ENCODE measurements at regions not wholly inside any gene's neighbourhood (a gene's known extent, or its start where the extent isn't known, plus 50 kb on each side); places are given as distances from the start of the nearest gene placed in this dataset.

DNA sequence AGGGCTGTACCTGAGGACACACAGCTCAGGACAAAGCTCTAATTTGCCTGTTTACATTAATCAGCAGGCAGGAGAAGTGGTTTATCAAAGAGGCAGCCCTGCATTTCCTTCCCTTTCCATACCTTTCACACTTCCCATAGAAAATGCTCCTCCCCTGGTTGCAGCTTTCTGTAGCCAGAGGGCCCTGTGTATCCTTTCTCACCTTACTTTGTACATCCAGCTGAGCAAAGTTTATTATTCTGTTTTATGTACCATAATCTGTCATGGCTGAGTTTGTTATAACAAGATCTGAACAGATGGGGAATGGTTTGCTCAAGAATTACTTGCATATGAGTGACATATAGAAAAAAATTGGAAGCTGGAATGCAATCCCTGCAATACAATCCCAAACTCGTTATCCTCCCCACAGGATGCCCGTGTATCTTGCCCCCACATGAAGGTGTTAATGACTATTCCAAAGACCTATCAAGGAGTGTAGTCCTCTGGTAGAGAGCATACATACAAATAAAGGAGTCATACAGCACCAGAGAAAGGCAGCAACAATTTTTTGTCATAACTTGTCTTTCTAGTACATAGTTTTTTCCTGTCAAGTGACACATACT is 1025.8 kb upstream of the KLHL29 start:
- Histone ChIP-seq H3K9me3 (ENCODE audit: control insufficient read depth, insufficient read depth, low read length) (no peaks in the 10 kb centered on the region), H3K27ac (ENCODE audit: low read length) (no peak overlapping the region), H3K4me1 (ENCODE audit: control insufficient read depth, insufficient read depth, low read length) (peaks cover 1% of the 10 kb centered on the region; the same call in 1 of the 2 replicates), H3K36me3 (ENCODE audit: control insufficient read depth, insufficient read depth, low read length) (no peaks in the 10 kb centered on the region), H3K27me3 (ENCODE audit: control insufficient read depth, insufficient read depth, low read length) (no peaks in the 10 kb centered on the region), H3K4me3 (ENCODE audit: low read length) (no peak overlapping the region)
- DNase-seq (ENCODE audit: low read depth, low spot score), result no peak
- no CpG with 5 or more reads among the region's 2 CpGs for WGBS (ENCODE audit: insufficient coverage, insufficient read length)

DNA sequence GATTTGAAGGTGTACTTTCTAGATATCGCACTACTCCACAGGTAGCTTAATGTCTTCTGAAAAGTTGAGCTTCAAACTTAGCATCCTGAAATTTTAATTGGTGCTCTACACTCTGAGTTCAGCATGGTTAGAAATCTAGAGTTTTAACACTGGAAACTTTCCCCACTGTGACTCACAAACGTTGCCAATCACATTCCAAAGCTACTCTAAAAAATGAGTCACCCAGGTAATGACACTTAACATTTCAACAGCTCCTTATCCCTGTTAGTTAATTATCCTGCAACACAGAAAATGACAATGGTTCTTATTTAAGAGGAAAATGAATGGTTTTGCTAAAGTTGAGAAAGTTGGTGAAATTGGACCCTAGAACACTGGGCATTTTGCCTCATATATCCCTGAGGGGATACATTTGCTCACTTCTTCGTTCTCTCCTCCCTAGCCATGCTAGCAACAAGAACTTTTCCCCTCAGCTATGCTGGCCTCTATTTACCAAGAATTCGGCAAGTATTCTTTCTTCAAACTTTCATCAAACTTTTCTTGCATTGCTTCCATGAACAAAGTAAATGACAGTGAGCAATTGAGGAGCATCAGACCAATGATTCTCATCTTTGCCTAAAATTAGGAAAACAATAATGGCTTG is 1024.1 kb upstream of the KLHL29 start:
- whole genome bisulfite sequencing (ENCODE audit: insufficient coverage, insufficient read length), result no CpG with 5 or more reads among the region's 4 CpGs
- DNase-seq (ENCODE audit: low read depth, low spot score), result no peak
- H3K27me3 ChIP-seq (ENCODE audit: control insufficient read depth, insufficient read depth, low read length), result no peaks in the 10 kb centered on the region
- peaks cover 1% of the 10 kb centered on the region; the same call in 1 of the 2 replicates for H3K4me1 ChIP-seq (ENCODE audit: control insufficient read depth, insufficient read depth, low read length)
- no peaks in the 10 kb centered on the region for H3K9me3 ChIP-seq (ENCODE audit: control insufficient read depth, insufficient read depth, low read length)
- H3K27ac ChIP-seq (ENCODE audit: low read length), result no peak overlapping the region
- H3K4me3 ChIP-seq (ENCODE audit: low read length), result no peak overlapping the region
- no peaks in the 10 kb centered on the region for H3K36me3 ChIP-seq (ENCODE audit: control insufficient read depth, insufficient read depth, low read length)

DNA sequence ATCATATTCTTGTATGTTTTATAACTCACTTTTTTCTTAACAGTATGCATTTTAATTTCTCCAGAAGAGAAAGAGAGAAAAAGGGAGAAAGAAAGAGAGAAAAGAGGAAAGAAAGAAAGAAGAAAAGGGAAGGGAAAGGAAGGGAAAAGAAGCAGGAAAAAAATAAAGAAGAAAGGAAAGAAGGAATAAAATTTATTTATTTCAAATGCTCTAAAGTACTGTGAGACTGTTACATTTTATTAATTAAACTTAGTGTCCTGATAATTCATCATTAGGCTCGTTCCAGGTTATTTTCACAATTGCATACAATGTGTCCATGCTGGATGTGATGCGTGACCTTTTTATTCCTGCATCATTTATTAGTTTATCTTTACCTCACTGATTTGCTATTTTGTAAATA is 1023.4 kb upstream of the KLHL29 start:
- H3K27me3 ChIP-seq (ENCODE audit: control insufficient read depth, insufficient read depth, low read length), result no peaks in the 10 kb centered on the region
- H3K4me1 ChIP-seq (ENCODE audit: control insufficient read depth, insufficient read depth, low read length), result peaks cover 1% of the 10 kb centered on the region; the same call in 1 of the 2 replicates
- no CpG with 5 or more reads among the region's 2 CpGs for WGBS (ENCODE audit: insufficient coverage, insufficient read length)
- DNase-seq (ENCODE audit: low read depth, low spot score), result no peak
- no peaks in the 10 kb centered on the region for H3K36me3 ChIP-seq (ENCODE audit: control insufficient read depth, insufficient read depth, low read length)
- H3K9me3 ChIP-seq (ENCODE audit: control insufficient read depth, insufficient read depth, low read length), result no peaks in the 10 kb centered on the region
- H3K4me3 ChIP-seq (ENCODE audit: low read length), result no peak overlapping the region
- no peak overlapping the region for H3K27ac ChIP-seq (ENCODE audit: low read length)

GRCh38 chr2:22375096-22375495 is 1009.9 kb upstream of the KLHL29 start:
- WGBS (ENCODE audit: insufficient coverage, insufficient read length), result no CpG with 5 or more reads among the region's 1 CpG
- no peaks in the 10 kb centered on the region for H3K36me3 ChIP-seq (ENCODE audit: control insufficient read depth, insufficient read depth, low read length)
- peak; percentile 20 for DNase-seq (ENCODE audit: low read depth, low spot score)
- no peaks in the 10 kb centered on the region for H3K9me3 ChIP-seq (ENCODE audit: control insufficient read depth, insufficient read depth, low read length)
- H3K27me3 ChIP-seq (ENCODE audit: control insufficient read depth, insufficient read depth, low read length), result no peaks in the 10 kb centered on the region
- H3K4me3 ChIP-seq (ENCODE audit: low read length), result no peak overlapping the region
- H3K27ac ChIP-seq (ENCODE audit: low read length), result no peak overlapping the region
- no peaks in the 10 kb centered on the region for H3K4me1 ChIP-seq (ENCODE audit: control insufficient read depth, insufficient read depth, low read length)

DNA sequence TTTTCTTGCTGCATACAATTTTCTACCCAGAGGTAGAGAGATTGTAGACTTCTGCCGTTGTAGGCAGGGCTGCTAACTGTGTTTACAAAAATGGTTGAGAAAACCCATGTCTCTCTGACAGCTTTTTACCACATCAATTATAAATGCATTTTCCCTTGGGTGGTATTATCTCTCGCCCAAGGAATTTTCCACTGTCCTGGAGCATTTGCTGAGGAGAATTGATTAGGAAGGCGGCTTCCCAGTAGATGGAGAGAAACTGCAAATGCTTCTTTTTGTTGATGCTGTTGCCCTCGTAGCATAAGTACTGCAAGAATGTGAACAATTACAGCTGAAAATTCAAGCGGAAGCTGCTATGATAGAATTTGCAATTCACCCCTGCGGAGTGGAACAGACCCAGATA is 1007.7 kb upstream of the KLHL29 start:
- no peak for DNase-seq (ENCODE audit: low read depth, low spot score)
- WGBS (ENCODE audit: insufficient coverage, insufficient read length), result no CpG with 5 or more reads among the region's 6 CpGs

GRCh38 chr2:22382479-22383169 is 1002.4 kb upstream of the KLHL29 start:
- Histone ChIP-seq H3K27ac (ENCODE audit: low read length) (no peak overlapping the region), H3K9me3 (ENCODE audit: control insufficient read depth, insufficient read depth, low read length) (no peaks in the 10 kb centered on the region), H3K36me3 (ENCODE audit: control insufficient read depth, insufficient read depth, low read length) (no peaks in the 10 kb centered on the region), H3K4me1 (ENCODE audit: control insufficient read depth, insufficient read depth, low read length) (peaks cover 2% of the 10 kb centered on the region; the same call in 1 of the 2 replicates), H3K4me3 (ENCODE audit: low read length) (no peak overlapping the region), H3K27me3 (ENCODE audit: control insufficient read depth, insufficient read depth, low read length) (no peaks in the 10 kb centered on the region)
- no CpG with 5 or more reads among the region's 11 CpGs for WGBS (ENCODE audit: insufficient coverage, insufficient read length)
- no peak for DNase-seq (ENCODE audit: low read depth, low spot score)

More for the DNA sequence above, 1007.7 kb upstream of the KLHL29 start:
- no peaks in the 10 kb centered on the region for H3K27me3 ChIP-seq (ENCODE audit: control insufficient read depth, insufficient read depth, low read length)
- no peak overlapping the region for H3K27ac ChIP-seq (ENCODE audit: low read length)
- H3K36me3 ChIP-seq (ENCODE audit: control insufficient read depth, insufficient read depth, low read length), result no peaks in the 10 kb centered on the region
- no peak overlapping the region for H3K4me3 ChIP-seq (ENCODE audit: low read length)
- no peaks in the 10 kb centered on the region for H3K9me3 ChIP-seq (ENCODE audit: control insufficient read depth, insufficient read depth, low read length)
- H3K4me1 ChIP-seq (ENCODE audit: control insufficient read depth, insufficient read depth, low read length), result no peaks in the 10 kb centered on the region

- no peak overlapping the region for H3K4me3 ChIP-seq (ENCODE audit: low read length)
- no peaks in the 10 kb centered on the region for H3K27me3 ChIP-seq (ENCODE audit: control insufficient read depth, insufficient read depth, low read length)
- H3K9me3 ChIP-seq (ENCODE audit: control insufficient read depth, insufficient read depth, low read length), result no peaks in the 10 kb centered on the region
- no peak for DNase-seq (ENCODE audit: low read depth, low spot score)
- H3K4me1 ChIP-seq (ENCODE audit: control insufficient read depth, insufficient read depth, low read length), result no peaks in the 10 kb centered on the region
- H3K27ac ChIP-seq (ENCODE audit: low read length), result no peak overlapping the region
- H3K36me3 ChIP-seq (ENCODE audit: control insufficient read depth, insufficient read depth, low read length), result no peaks in the 10 kb centered on the region
- no CpG with 5 or more reads among the region's 2 CpGs for WGBS (ENCODE audit: insufficient coverage, insufficient read length)
Observed at GRCh38 chr2:22397847-22398246, 987.1 kb upstream of the KLHL29 start.

DNA sequence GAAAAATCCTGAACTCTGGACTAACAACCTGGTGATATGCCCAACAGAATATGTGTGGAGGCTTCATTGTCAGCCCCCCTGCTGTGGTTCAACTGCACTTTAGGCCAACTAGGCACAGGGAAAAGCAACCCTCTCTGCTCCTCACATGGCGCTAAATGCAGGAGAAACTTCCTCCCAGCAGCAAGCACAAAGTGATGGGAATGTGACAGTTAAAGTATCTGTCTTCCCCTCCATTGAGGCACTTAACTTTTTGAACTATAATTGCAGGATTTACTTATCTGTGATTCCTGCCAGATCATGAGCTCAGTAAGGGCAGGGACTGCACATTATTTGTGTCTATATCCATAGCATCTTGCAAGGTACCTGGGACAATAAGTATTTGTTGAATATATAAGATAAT is 981.2 kb upstream of the KLHL29 start:
- no peak for DNase-seq (ENCODE audit: low read depth, low spot score)
- Histone ChIP-seq H3K36me3 (ENCODE audit: control insufficient read depth, insufficient read depth, low read length) (no peaks in the 10 kb centered on the region), H3K4me3 (ENCODE audit: low read length) (no peak overlapping the region), H3K9me3 (ENCODE audit: control insufficient read depth, insufficient read depth, low read length) (no peaks in the 10 kb centered on the region), H3K27me3 (ENCODE audit: control insufficient read depth, insufficient read depth, low read length) (no peaks in the 10 kb centered on the region), H3K4me1 (ENCODE audit: control insufficient read depth, insufficient read depth, low read length) (no peaks in the 10 kb centered on the region), H3K27ac (ENCODE audit: low read length) (no peak overlapping the region)
- no CpG with 5 or more reads among the region's 1 CpG for WGBS (ENCODE audit: insufficient coverage, insufficient read length)

GRCh38 chr2:22406625-22407024 is 978.4 kb upstream of the KLHL29 start:
- no peak overlapping the region for H3K27ac ChIP-seq (ENCODE audit: low read length)
- no CpG with 5 or more reads among the region's 2 CpGs for WGBS (ENCODE audit: insufficient coverage, insufficient read length)
- H3K4me1 ChIP-seq (ENCODE audit: control insufficient read depth, insufficient read depth, low read length), result no peaks in the 10 kb centered on the region
- H3K27me3 ChIP-seq (ENCODE audit: control insufficient read depth, insufficient read depth, low read length), result no peaks in the 10 kb centered on the region
- no peak overlapping the region for H3K4me3 ChIP-seq (ENCODE audit: low read length)
- no peak for DNase-seq (ENCODE audit: low read depth, low spot score)
- no peaks in the 10 kb centered on the region for H3K9me3 ChIP-seq (ENCODE audit: control insufficient read depth, insufficient read depth, low read length)
- no peaks in the 10 kb centered on the region for H3K36me3 ChIP-seq (ENCODE audit: control insufficient read depth, insufficient read depth, low read length)

GRCh38 chr2:22420076-22420475 is 964.9 kb upstream of the KLHL29 start:
- Histone ChIP-seq H3K9me3 (ENCODE audit: control insufficient read depth, insufficient read depth, low read length) (no peaks in the 10 kb centered on the region), H3K27ac (ENCODE audit: low read length) (no peak overlapping the region), H3K4me1 (ENCODE audit: control insufficient read depth, insufficient read depth, low read length) (no peaks in the 10 kb centered on the region), H3K27me3 (ENCODE audit: control insufficient read depth, insufficient read depth, low read length) (no peaks in the 10 kb centered on the region), H3K36me3 (ENCODE audit: control insufficient read depth, insufficient read depth, low read length) (no peaks in the 10 kb centered on the region), H3K4me3 (ENCODE audit: low read length) (no peak overlapping the region)
- DNase-seq (ENCODE audit: low read depth, low spot score), result no peak

All from iPS DF 6.9 (cell line).